Lower leg skin (tissue), 3 donors: ENCODE measurements at regions not wholly inside any gene's neighbourhood (a gene's known extent, or its start where the extent isn't known, plus 50 kb on each side); places are given as distances from the start of the nearest gene placed in this dataset.

Experiments used
- CTCF ChIP-seq, 3 donors: fragments of 450-650 bp; IDR thresholded peaks; one replicate each; pipeline ENCODE4 v1.5.1; 2016; ENCODE audit warnings: antibody characterized with exemption in 3 of 3, mild to moderate bottlenecking in 3 of 3, moderate library complexity in 2 of 3
- POLR2A ChIP-seq, 2 donors: fragments of 450-650 bp; IDR thresholded peaks; one replicate each; pipeline ENCODE4 v1.6.1; 2016 to 2017; ENCODE audit warnings: antibody characterized with exemption in 2 of 2, mild to moderate bottlenecking in 1 of 2, moderate library complexity in 1 of 2

- TF ChIP-seq CTCF (IDR thresholded peaks at IDR 0.05) (no peak), POLR2A (IDR thresholded peaks at IDR 0.05) (no peak)
Observed at GRCh38 chr5:164798110-164798509, 1292.7 kb downstream of the MAT2B start.
